HFF-Myc (cell line): ENCODE measurements at regions not wholly inside any gene's neighbourhood (a gene's known extent, or its start where the extent isn't known, plus 50 kb on each side); places are given as distances from the start of the nearest gene placed in this dataset.

Experiments used
- DNase-seq: peaks from one replicate; pipeline ENCODE4 v3.0.0-alpha.2; 2011; ENCODE audit warnings: low read depth; ENCODE audit errors: extremely low read depth
- H3K4me3 ChIP-seq: replicated peaks from 2 replicates; pipeline ENCODE4 v1.5.1; 2011; ENCODE audit warnings: low read depth, mild to moderate bottlenecking, control low read depth, low read length
- TF ChIP-seq, protein P1 (sequence below): IDR thresholded peaks from 2 replicates; pipeline ENCODE4 v1.5.1; 2012; ENCODE audit warnings: mild to moderate bottlenecking, low read depth, low read length, control low read depth; ENCODE audit errors: missing control alignments

GRCh38 chr13:78319101-78319627, 284.2 kb downstream of the POU4F1 start:
- no peak for DNase-seq
- H3K4me3 ChIP-seq: no peak overlapping the region
- TF ChIP-seq, protein P1, sequence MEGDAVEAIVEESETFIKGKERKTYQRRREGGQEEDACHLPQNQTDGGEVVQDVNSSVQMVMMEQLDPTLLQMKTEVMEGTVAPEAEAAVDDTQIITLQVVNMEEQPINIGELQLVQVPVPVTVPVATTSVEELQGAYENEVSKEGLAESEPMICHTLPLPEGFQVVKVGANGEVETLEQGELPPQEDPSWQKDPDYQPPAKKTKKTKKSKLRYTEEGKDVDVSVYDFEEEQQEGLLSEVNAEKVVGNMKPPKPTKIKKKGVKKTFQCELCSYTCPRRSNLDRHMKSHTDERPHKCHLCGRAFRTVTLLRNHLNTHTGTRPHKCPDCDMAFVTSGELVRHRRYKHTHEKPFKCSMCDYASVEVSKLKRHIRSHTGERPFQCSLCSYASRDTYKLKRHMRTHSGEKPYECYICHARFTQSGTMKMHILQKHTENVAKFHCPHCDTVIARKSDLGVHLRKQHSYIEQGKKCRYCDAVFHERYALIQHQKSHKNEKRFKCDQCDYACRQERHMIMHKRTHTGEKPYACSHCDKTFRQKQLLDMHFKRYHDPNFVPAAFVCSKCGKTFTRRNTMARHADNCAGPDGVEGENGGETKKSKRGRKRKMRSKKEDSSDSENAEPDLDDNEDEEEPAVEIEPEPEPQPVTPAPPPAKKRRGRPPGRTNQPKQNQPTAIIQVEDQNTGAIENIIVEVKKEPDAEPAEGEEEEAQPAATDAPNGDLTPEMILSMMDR: no peak

- no peak overlapping the region for H3K4me3 ChIP-seq
- TF ChIP-seq, protein P1: no peak
- DNase-seq: peak; percentile 2
Observed at GRCh38 chr13:78317030-78317429, 286.3 kb downstream of the POU4F1 start.

DNA sequence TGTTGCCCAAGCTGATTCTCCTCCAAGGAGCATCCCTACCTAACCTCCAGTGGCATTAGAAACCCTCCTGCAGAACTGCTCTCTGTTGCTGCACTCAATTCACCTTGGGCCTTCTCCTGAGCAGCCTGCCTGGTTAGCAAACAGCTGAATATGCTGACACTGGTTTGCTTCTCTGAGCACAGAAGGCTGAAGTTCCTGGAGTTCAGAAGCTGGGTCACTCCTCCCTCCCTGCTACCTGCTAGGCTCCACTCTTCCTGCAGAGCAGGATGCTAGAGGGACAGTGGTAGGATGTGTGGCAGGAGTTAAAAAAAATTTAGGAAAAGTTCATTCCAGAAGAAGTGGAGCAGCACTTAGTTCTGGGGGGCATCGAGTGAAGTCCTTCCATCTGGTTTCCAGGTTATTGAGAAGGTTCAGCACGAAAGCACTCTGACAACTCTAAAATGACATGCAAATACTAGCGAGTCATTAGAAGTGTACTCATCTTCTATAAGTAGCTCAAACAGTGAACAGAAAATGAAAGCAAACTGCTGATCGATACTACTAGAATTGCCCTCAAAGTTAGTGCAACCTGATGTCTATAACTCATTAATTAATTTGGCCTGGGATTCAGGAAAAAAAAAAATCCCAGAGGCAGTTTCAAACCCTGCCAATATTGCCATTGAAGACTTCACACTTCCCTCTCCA, 293.7 kb downstream of the POU4F1 start:
- TF ChIP-seq, protein P1: no peak
- DNase-seq: no peak
- no peak overlapping the region for H3K4me3 ChIP-seq

GRCh38 chr13:78306519-78307206, 296.7 kb downstream of the POU4F1 start:
- no peak overlapping the region for H3K4me3 ChIP-seq
- TF ChIP-seq, protein P1: no peak

DNA sequence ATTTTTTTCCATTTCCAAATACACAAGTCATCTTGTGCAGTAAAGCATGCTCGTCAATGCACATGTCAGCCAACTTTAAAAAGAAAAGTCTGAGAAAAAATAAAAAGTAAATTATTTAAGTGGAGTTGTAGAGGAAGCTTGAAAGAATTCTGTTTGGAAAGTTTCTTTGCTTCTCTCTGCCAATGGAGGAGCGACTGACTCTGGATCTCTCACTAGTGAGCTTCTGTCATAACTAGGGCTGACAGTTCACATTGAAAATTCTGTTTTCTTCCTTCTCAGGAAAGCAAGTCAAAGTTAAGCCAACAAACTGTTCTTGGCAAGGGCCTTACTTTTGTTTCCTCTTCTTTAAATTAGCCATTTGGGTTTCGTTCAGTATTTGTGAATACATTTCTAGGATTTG, 298.2 kb downstream of the POU4F1 start:
- TF ChIP-seq, protein P1: no peak
- no peak overlapping the region for H3K4me3 ChIP-seq
- DNase-seq: no peak

More at GRCh38 chr13:78306519-78307206, 296.7 kb downstream of the POU4F1 start:
- DNase-seq: no peak

DNA sequence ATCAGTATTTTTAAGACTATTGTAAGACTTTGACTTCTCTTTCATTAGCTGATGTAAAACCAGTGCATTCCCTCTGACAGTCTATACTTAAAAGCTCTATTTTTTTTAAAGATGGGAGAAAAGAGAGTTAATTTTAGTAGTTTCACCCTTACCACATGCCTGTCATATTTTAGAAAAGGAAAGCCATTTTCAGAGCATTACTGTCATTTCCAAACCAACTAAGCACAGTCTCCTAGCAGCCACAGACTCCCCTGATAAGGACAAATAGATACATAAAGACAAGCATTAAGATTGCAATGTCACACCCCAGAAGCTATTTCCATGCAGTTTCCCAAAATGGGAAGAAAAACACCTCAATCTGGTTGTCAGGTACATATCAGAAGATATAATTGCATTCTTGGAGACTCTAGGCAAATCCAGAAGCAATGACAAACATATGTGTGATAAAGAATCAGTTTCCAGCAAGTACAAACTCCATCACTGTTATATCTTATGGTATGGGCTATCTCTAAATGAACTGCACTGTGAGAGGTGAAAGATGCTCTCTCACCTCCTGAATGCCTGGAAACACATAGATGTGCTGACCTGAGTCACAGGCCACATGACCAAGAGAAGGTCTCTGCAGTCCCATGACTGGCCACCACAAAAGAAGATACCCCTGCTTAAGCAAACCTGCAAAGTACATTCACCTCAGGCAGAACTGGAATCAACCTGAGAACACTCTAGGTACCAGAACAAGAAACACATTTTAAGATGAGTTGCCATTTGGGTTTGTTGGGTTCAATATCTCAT, 303.3 kb downstream of the POU4F1 start:
- H3K4me3 ChIP-seq: no peak overlapping the region
- TF ChIP-seq, protein P1: no peak
- no peak for DNase-seq
